WTC11 (cell line): ENCODE measurements at regions not wholly inside any gene's neighbourhood (a gene's known extent, or its start where the extent isn't known, plus 50 kb on each side); places are given as distances from the start of the nearest gene placed in this dataset.

Experiments
- ATAC-seq: fragments of 200-7000 bp; cut with Tn5 transposase; 2 replicates; pipeline ENCODE4 v1.10.0; 2021; ENCODE audit warnings: mild to moderate bottlenecking, moderate library complexity
- CTCF ChIA-PET: fragments of 300-600 bp; sonication (Branson Sonifier 250); formaldehyde crosslinking; loops from one replicate; lab custom pipeline; 2021; ENCODE audit warnings: antibody characterized with exemption; lab: Charles Lee
- POLR2A ChIA-PET: fragments of 350-600 bp; sonication (Branson Sonifier 250); formaldehyde crosslinking; loops from one replicate; lab custom pipeline; 2021; ENCODE audit warnings: antibody characterized with exemption; lab: Charles Lee
- DNase-seq: peaks from one replicate; pipeline ENCODE4 v3.0.0; 2021; ENCODE audit warnings: low spot score
- H3K27ac Mint-ChIP-seq: 2 replicates; pipeline ENCODE4 v1.8.0; 2021; ENCODE audit warnings: mixed read lengths
- H3K27me3 Mint-ChIP-seq: 2 replicates; pipeline ENCODE4 v1.8.0; 2021; ENCODE audit warnings: low read depth, mild to moderate bottlenecking, moderate library complexity, mixed read lengths
- H3K36me3 Mint-ChIP-seq: 2 replicates; pipeline ENCODE4 v1.8.0; 2021; ENCODE audit warnings: mixed read lengths
- H3K4me1 Mint-ChIP-seq: 2 replicates; pipeline ENCODE4 v1.8.0; 2022; ENCODE audit warnings: mixed read lengths
- H3K4me3 Mint-ChIP-seq: 2 replicates; pipeline ENCODE4 v1.8.0; 2021; ENCODE audit warnings: mild to moderate bottlenecking, moderate library complexity, mixed read lengths
- H3K9me3 Mint-ChIP-seq: 2 replicates; pipeline ENCODE4 v1.8.0; 2021; ENCODE audit warnings: mixed read lengths
- AFF4 ChIP-seq: sonication (generic); formaldehyde crosslinking; IDR thresholded peaks from 2 replicates; pipeline ENCODE4 v1.8.1; 2023; ENCODE audit warnings: mild to moderate bottlenecking, missing genetic modification reagents, borderline replicate concordance
- CREM ChIP-seq: sonication (generic); formaldehyde crosslinking; IDR thresholded peaks from 2 replicates; pipeline ENCODE4 v1.8.1; 2022; ENCODE audit warnings: mild to moderate bottlenecking, missing genetic modification reagents, moderate library complexity
- E2F5 ChIP-seq: sonication (generic); formaldehyde crosslinking; IDR thresholded peaks from 2 replicates; pipeline ENCODE4 v1.8.1; 2022; ENCODE audit warnings: mild to moderate bottlenecking, moderate library complexity, missing genetic modification reagents
- ERG ChIP-seq: fragments of 250-450 bp; sonication (Bioruptor Pico); IDR thresholded peaks from 2 replicates; pipeline ENCODE4 v1.8.0; 2021; ENCODE audit warnings: mild to moderate bottlenecking
- GABPB1 ChIP-seq: sonication (generic); formaldehyde crosslinking; IDR thresholded peaks from 2 replicates; pipeline ENCODE4 v1.8.1; 2023; ENCODE audit warnings: mild to moderate bottlenecking, missing genetic modification reagents
- GTF2I ChIP-seq: fragments of 250-450 bp; sonication (Bioruptor Pico); conservative IDR thresholded peaks from 2 replicates; pipeline ENCODE4 v1.4.0; 2021; ENCODE audit warnings: mild to moderate bottlenecking
- HMGXB4 ChIP-seq: sonication (generic); formaldehyde crosslinking; IDR thresholded peaks from 2 replicates; pipeline ENCODE4 v1.8.1; 2023; ENCODE audit warnings: mild to moderate bottlenecking, moderate library complexity, missing genetic modification reagents
- JUN ChIP-seq: sonication (generic); formaldehyde crosslinking; IDR thresholded peaks from 2 replicates; pipeline ENCODE4 v1.8.0; 2023; ENCODE audit warnings: mild to moderate bottlenecking, missing genetic modification reagents
- KAT7 ChIP-seq: sonication (generic); formaldehyde crosslinking; IDR thresholded peaks from 2 replicates; pipeline ENCODE4 v1.8.1; 2023; ENCODE audit warnings: missing genetic modification reagents, mild to moderate bottlenecking, borderline replicate concordance
- MAX ChIP-seq: sonication (generic); formaldehyde crosslinking; IDR thresholded peaks from 2 replicates; pipeline ENCODE4 v1.8.0; 2022; ENCODE audit warnings: mild to moderate bottlenecking, missing genetic modification reagents
- SMAD4 ChIP-seq: sonication (generic); formaldehyde crosslinking; IDR thresholded peaks from 2 replicates; pipeline ENCODE4 v1.8.0; 2022; ENCODE audit warnings: mild to moderate bottlenecking, missing genetic modification reagents
- TP53 ChIP-seq: sonication (generic); formaldehyde crosslinking; IDR thresholded peaks from 2 replicates; pipeline ENCODE4 v1.8.1; 2023; ENCODE audit warnings: mild to moderate bottlenecking, missing genetic modification reagents
- ZBTB21 ChIP-seq: sonication (generic); formaldehyde crosslinking; IDR thresholded peaks from 2 replicates; pipeline ENCODE4 v1.8.1; 2023; ENCODE audit warnings: mild to moderate bottlenecking, missing genetic modification reagents, borderline replicate concordance
- ZNF232 ChIP-seq: sonication (generic); formaldehyde crosslinking; IDR thresholded peaks from 2 replicates; pipeline ENCODE4 v1.8.0; 2022; ENCODE audit warnings: mild to moderate bottlenecking, missing genetic modification reagents

GRCh38 chr6:19169366-19169765, 667.8 kb upstream of the ID4 start (continued):
- TF ChIP-seq AFF4 = no peak
- TF ChIP-seq GABPB1 (CRISPR knock-in tag) = no peak
- TF ChIP-seq TP53 = no peak
- TF ChIP-seq JUN (CRISPR knock-in tag) = no peak
- no peak for TF ChIP-seq KAT7 (CRISPR knock-in tag)

GRCh38 chr6:19175023-19175422, 662.1 kb upstream of the ID4 start:
- POLR2A ChIA-PET = no interaction called here
- ATAC-seq = no peak

GRCh38 chr6:19180348-19181072, 656.7 kb upstream of the ID4 start:
- POLR2A ChIA-PET = no interaction called here
- no peak for TF ChIP-seq HMGXB4 (CRISPR knock-in tag)
- TF ChIP-seq, all 79 proteins: peak for 0
- H3K27me3 Mint-ChIP-seq = no peaks in the 10 kb centered on the region
- CTCF ChIA-PET = interaction anchor here (2.4 kb wide), 1 partner anchor 156 kb away, joined by 9 read pairs; no protein-coding TSS in a partner anchor
- peaks cover 3% of the 10 kb centered on the region for H3K4me1 Mint-ChIP-seq
- no peak for ATAC-seq
- no peak overlapping the region for H3K27ac Mint-ChIP-seq
- peaks cover 25% of the 10 kb centered on the region for H3K9me3 Mint-ChIP-seq
- H3K4me3 Mint-ChIP-seq = no peak overlapping the region
- peaks cover 13% of the 10 kb centered on the region for H3K36me3 Mint-ChIP-seq
- no peak for DNase-seq

More at GRCh38 chr6:19175023-19175422, 662.1 kb upstream of the ID4 start:
- peaks cover 10% of the 10 kb centered on the region for H3K36me3 Mint-ChIP-seq
- no peaks in the 10 kb centered on the region for H3K4me1 Mint-ChIP-seq
- H3K27ac Mint-ChIP-seq = no peak overlapping the region
- H3K9me3 Mint-ChIP-seq = peaks cover 12% of the 10 kb centered on the region
- TF ChIP-seq CREM = no peak
- H3K27me3 Mint-ChIP-seq = no peaks in the 10 kb centered on the region
- DNase-seq = no peak
- CTCF ChIA-PET = no interaction called here
- H3K4me3 Mint-ChIP-seq = no peak overlapping the region

- DNase-seq (no peak), ATAC-seq (no peak)
- Mint-ChIP-seq H3K36me3 (peaks cover 13% of the 10 kb centered on the region), H3K27me3 (no peaks in the 10 kb centered on the region), H3K4me3 (no peak overlapping the region), H3K27ac (no peak overlapping the region), H3K9me3 (peaks cover 25% of the 10 kb centered on the region), H3K4me1 (peaks cover 3% of the 10 kb centered on the region)
- POLR2A ChIA-PET = no interaction called here
- TF ChIP-seq SMAD4 (CRISPR knock-in tag) = no peak
- no peak for TF ChIP-seq ZNF232 (CRISPR knock-in tag)
- no peak for TF ChIP-seq E2F5 (CRISPR knock-in tag)
- TF ChIP-seq GTF2I (CRISPR knock-in tag) = no peak
- no peak for TF ChIP-seq ZBTB21
- no peak for TF ChIP-seq MAX (CRISPR knock-in tag)
- no peak for TF ChIP-seq ERG (CRISPR knock-in tag)
- CTCF ChIA-PET = no interaction called here
These were observed 656.0 kb upstream of the ID4 start for GRCh38 chr6:19181211-19181610.
